Stimulated activated naive B cell treated with anti-CD40 and anti-IgM and Interleukin-4, amounts not matched to agents 10 μg/mL and 1 μg/mL and 100 μg/mL, for 72 hours (primary cell): ENCODE measurements at regions not wholly inside any gene's neighbourhood (a gene's known extent, or its start where the extent isn't known, plus 50 kb on each side); places are given as distances from the start of the nearest gene placed in this dataset.
A peak's percentile ranks its signal among the peaks of the same experiment; 100 is the strongest.

Experiments
- ATAC-seq, 2 donors: fragments of 150-1000 bp; cut with Tn5 transposase; replicated peaks; 2 replicates each; pipeline ENCODE4 v1.10.0; 2021; ENCODE audit warnings: moderate library complexity in 1 of 2
- DNase-seq: peaks from one replicate; pipeline ENCODE4 v3.0.0; 2021
- H3K27ac Mint-ChIP-seq: one replicate; pipeline ENCODE4 v1.8.0; 2022; ENCODE audit warnings: mild to moderate bottlenecking, mixed read lengths
- H3K27me3 Mint-ChIP-seq, 2 donors: one replicate each; pipeline ENCODE4 v1.8.0; 2022; ENCODE audit warnings: mixed read lengths in 2 of 2
- H3K36me3 Mint-ChIP-seq, 2 donors: one replicate each; pipeline ENCODE4 v1.8.0; 2022; ENCODE audit warnings: mixed read lengths in 2 of 2, mild to moderate bottlenecking in 1 of 2
- H3K4me1 Mint-ChIP-seq, 2 donors: one replicate each; pipeline ENCODE4 v1.8.0; 2022; ENCODE audit warnings: mixed read lengths in 2 of 2, mild to moderate bottlenecking in 1 of 2
- H3K4me3 Mint-ChIP-seq, 2 donors: one replicate each; pipeline ENCODE4 v1.8.0; 2022; ENCODE audit warnings: mild to moderate bottlenecking in 2 of 2, mixed read lengths in 2 of 2, moderate library complexity in 1 of 2
- H3K9me3 Mint-ChIP-seq, 2 donors: one replicate each; pipeline ENCODE4 v1.8.0; 2022; ENCODE audit warnings: mixed read lengths in 2 of 2, mild to moderate bottlenecking in 1 of 2

- H3K36me3 Mint-ChIP-seq = no peaks in the 10 kb centered on the region
- no peak for DNase-seq
- H3K4me1 Mint-ChIP-seq = peaks cover 2 to 9% of the 10 kb centered on the region in 2 donors
- no peaks in the 10 kb centered on the region for H3K9me3 Mint-ChIP-seq
- no peak overlapping the region for H3K27ac Mint-ChIP-seq
- no peaks in the 10 kb centered on the region for H3K27me3 Mint-ChIP-seq
- H3K4me3 Mint-ChIP-seq = no peak overlapping the region
- ATAC-seq = no peak
Measured at GRCh38 chr2:147366279-147366678, 478.6 kb upstream of the ACVR2A start.

GRCh38 chr2:147365622-147366021 is 479.2 kb upstream of the ACVR2A start:
- H3K36me3 Mint-ChIP-seq = no peaks in the 10 kb centered on the region
- no peaks in the 10 kb centered on the region for H3K27me3 Mint-ChIP-seq
- H3K4me1 Mint-ChIP-seq = peaks cover 2 to 9% of the 10 kb centered on the region in 2 donors
- ATAC-seq (no peak), DNase-seq (no peak)
- H3K27ac Mint-ChIP-seq = no peak overlapping the region
- H3K9me3 Mint-ChIP-seq = no peaks in the 10 kb centered on the region
- no peak overlapping the region for H3K4me3 Mint-ChIP-seq

GRCh38 chr2:147364597-147364996 is 480.2 kb upstream of the ACVR2A start:
- Mint-ChIP-seq H3K4me1 (peaks cover 2 to 9% of the 10 kb centered on the region in 2 donors), H3K27ac (no peak overlapping the region)
- peak; percentile 21 to 23 for ATAC-seq

GRCh38 chr2:147363181-147363580 is 481.6 kb upstream of the ACVR2A start:
- Mint-ChIP-seq H3K4me1 (peaks cover 2 to 9% of the 10 kb centered on the region in 2 donors), H3K27me3 (no peaks in the 10 kb centered on the region), H3K4me3 (no peak overlapping the region), H3K9me3 (peaks cover 0 to 2% of the 10 kb centered on the region in 2 donors), H3K36me3 (no peaks in the 10 kb centered on the region), H3K27ac (no peak overlapping the region)
- ATAC-seq = no peak
- no peak for DNase-seq

More at GRCh38 chr2:147364597-147364996, 480.2 kb upstream of the ACVR2A start:
- Mint-ChIP-seq H3K9me3 (peaks cover 0 to 2% of the 10 kb centered on the region in 2 donors), H3K36me3 (no peaks in the 10 kb centered on the region), H3K4me3 (no peak overlapping the region), H3K27me3 (no peaks in the 10 kb centered on the region)
- no peak for DNase-seq

DNA sequence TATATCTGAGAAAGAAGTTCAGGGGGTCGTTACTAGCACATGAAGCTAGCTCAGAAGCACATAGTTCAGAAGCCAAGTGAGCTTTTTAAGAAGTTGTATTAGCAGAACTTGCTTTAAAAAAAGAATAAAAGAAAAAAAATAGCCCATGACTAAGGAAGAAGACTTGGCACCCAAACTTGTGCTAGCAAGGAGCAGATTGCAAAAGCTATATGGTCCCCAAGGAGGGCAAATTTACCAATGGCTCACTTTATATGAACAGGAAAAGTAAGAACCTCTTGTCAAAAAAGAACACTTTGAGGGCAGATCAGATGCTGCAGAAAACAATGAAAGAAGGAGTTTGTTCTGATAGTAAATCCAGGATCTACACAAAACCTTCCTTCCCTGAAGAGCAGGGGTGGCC is 486.5 kb upstream of the ACVR2A start:
- Mint-ChIP-seq H3K27ac (no peak overlapping the region), H3K36me3 (no peaks in the 10 kb centered on the region), H3K4me3 (no peak overlapping the region), H3K4me1 (no peaks in the 10 kb centered on the region), H3K27me3 (no peaks in the 10 kb centered on the region), H3K9me3 (peaks cover 0 to 2% of the 10 kb centered on the region in 2 donors)
- ATAC-seq (no peak), DNase-seq (no peak)

- ATAC-seq = no peak
- H3K36me3 Mint-ChIP-seq = no peaks in the 10 kb centered on the region
- H3K4me1 Mint-ChIP-seq = no peaks in the 10 kb centered on the region
- H3K9me3 Mint-ChIP-seq = peaks cover 0 to 2% of the 10 kb centered on the region in 2 donors
- H3K27me3 Mint-ChIP-seq = no peaks in the 10 kb centered on the region
- no peak for DNase-seq
- H3K27ac Mint-ChIP-seq = no peak overlapping the region
- no peak overlapping the region for H3K4me3 Mint-ChIP-seq
Measured at GRCh38 chr2:147356157-147356556, 488.7 kb upstream of the ACVR2A start.

DNA sequence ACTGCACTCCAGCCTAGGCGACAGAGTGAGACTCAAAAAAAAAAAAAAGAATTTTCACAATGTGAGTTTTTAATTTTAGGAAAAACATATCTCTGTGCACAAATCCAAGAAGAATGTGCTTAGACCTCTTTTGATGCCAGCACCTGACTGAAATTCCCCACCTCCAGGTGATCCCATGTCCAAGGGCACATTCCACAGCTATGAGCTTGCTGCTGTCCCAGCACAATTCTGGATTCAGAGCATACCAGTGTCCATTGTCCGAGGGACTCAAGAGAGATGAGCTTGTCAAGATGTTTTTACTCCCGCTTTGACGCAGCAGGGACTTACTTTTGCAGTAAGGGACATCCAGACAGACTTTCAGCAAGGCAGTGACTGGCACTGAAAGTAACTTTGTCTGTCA is 489.1 kb upstream of the ACVR2A start:
- Mint-ChIP-seq H3K4me3 (no peak overlapping the region), H3K9me3 (peaks cover 0 to 2% of the 10 kb centered on the region in 2 donors), H3K36me3 (no peaks in the 10 kb centered on the region), H3K4me1 (no peaks in the 10 kb centered on the region), H3K27ac (no peak overlapping the region), H3K27me3 (no peaks in the 10 kb centered on the region)
- ATAC-seq (no peak), DNase-seq (no peak)

- DNase-seq = no peak
- no peak for ATAC-seq
- H3K27ac Mint-ChIP-seq = no peak overlapping the region
- H3K9me3 Mint-ChIP-seq = no peaks in the 10 kb centered on the region
- no peak overlapping the region for H3K4me3 Mint-ChIP-seq
- no peaks in the 10 kb centered on the region for H3K36me3 Mint-ChIP-seq
- H3K4me1 Mint-ChIP-seq = no peaks in the 10 kb centered on the region
- no peaks in the 10 kb centered on the region for H3K27me3 Mint-ChIP-seq
Measured at GRCh38 chr2:147353072-147353381, 491.8 kb upstream of the ACVR2A start.

- ATAC-seq (no peak), DNase-seq (no peak)
- Mint-ChIP-seq H3K27ac (no peak overlapping the region), H3K4me3 (no peak overlapping the region), H3K9me3 (no peaks in the 10 kb centered on the region), H3K27me3 (no peaks in the 10 kb centered on the region), H3K36me3 (no peaks in the 10 kb centered on the region), H3K4me1 (no peaks in the 10 kb centered on the region)
Measured at GRCh38 chr2:147352264-147353071, 492.4 kb upstream of the ACVR2A start.

- no peak for DNase-seq
- ATAC-seq = no peak
Measured at GRCh38 chr2:147351784-147352183, 493.0 kb upstream of the ACVR2A start.

DNA sequence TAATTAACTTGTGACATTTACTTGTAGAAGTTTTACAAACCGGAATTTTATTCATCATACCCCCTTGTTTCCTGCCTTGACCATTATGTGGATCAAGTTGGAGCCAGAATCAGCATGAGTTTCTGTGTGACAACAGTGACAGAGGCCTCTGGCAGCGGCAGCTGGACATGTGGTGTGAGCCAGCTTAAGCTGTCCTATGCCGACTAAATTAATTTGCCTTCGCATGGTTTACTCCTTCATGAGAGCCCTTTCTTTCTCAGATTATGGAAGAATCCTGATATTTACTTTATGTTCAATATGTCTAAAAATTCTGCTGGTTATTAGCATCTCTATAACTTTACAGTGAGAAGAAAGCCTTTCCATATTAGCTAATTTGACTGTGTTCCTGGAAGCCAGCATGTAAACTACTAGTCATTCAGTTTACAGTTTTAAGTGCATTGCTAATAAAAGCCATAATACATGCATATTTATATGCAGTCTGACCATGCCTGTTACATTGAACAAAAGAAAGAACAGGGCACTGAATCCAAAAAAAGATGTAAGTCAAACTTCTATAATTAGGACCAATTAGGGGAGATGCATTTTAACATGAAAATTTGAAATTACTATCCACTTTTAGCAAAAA is 495.8 kb upstream of the ACVR2A start:
- Mint-ChIP-seq H3K9me3 (peaks cover 8% of the 10 kb centered on the region in 2 donors), H3K27ac (no peak overlapping the region), H3K27me3 (no peaks in the 10 kb centered on the region), H3K4me3 (no peak overlapping the region), H3K4me1 (no peaks in the 10 kb centered on the region), H3K36me3 (no peaks in the 10 kb centered on the region)
- ATAC-seq = no peak
- DNase-seq = no peak

More at GRCh38 chr2:147351784-147352183, 493.0 kb upstream of the ACVR2A start:
- no peak overlapping the region for H3K27ac Mint-ChIP-seq
- no peaks in the 10 kb centered on the region for H3K4me1 Mint-ChIP-seq
- H3K9me3 Mint-ChIP-seq = no peaks in the 10 kb centered on the region
- H3K4me3 Mint-ChIP-seq = no peak overlapping the region
- no peaks in the 10 kb centered on the region for H3K36me3 Mint-ChIP-seq
- H3K27me3 Mint-ChIP-seq = no peaks in the 10 kb centered on the region

DNA sequence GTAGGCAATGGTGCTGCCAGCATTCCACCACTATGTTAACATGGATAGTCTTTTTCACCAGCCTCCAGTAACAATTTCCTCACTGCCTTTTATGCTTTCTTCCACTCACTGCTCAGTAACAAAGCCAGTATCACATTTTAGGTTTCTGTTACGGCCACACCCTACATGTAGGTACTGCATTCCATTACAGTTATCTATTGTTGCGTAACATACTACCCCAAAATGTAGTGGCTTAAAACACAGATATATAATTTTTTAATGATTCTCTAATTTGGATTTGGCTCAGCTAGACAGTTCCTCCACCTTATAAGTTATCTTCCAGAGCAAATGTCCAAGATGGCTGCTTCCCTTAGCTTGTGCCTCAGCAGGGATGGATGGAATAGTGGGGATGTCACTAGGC is 498.7 kb upstream of the ACVR2A start:
- H3K4me1 Mint-ChIP-seq = no peaks in the 10 kb centered on the region
- no peak overlapping the region for H3K4me3 Mint-ChIP-seq
- DNase-seq (no peak), ATAC-seq (no peak)
- H3K36me3 Mint-ChIP-seq = no peaks in the 10 kb centered on the region
- no peak overlapping the region for H3K27ac Mint-ChIP-seq
- H3K27me3 Mint-ChIP-seq = no peaks in the 10 kb centered on the region
- peaks cover 8 to 11% of the 10 kb centered on the region in 2 donors for H3K9me3 Mint-ChIP-seq

GRCh38 chr2:147345246-147345645 is 499.6 kb upstream of the ACVR2A start:
- Mint-ChIP-seq H3K4me1 (no peaks in the 10 kb centered on the region), H3K4me3 (no peak overlapping the region), H3K27ac (no peak overlapping the region), H3K9me3 (peaks cover 8 to 11% of the 10 kb centered on the region in 2 donors), H3K36me3 (no peaks in the 10 kb centered on the region), H3K27me3 (no peaks in the 10 kb centered on the region)
- DNase-seq (no peak), ATAC-seq (no peak)

GRCh38 chr2:147342329-147342728 is 502.5 kb upstream of the ACVR2A start:
- DNase-seq = no peak
- H3K9me3 Mint-ChIP-seq = peaks cover 8 to 11% of the 10 kb centered on the region in 2 donors

GRCh38 chr2:147331790-147332419 is 512.9 kb upstream of the ACVR2A start:
- DNase-seq = no peak
- H3K27ac Mint-ChIP-seq = no peak overlapping the region
- no peak for ATAC-seq
- no peaks in the 10 kb centered on the region for H3K36me3 Mint-ChIP-seq
- peaks cover 0 to 3% of the 10 kb centered on the region in 2 donors for H3K9me3 Mint-ChIP-seq
- H3K4me3 Mint-ChIP-seq = no peak overlapping the region
- H3K4me1 Mint-ChIP-seq = peaks cover 0 to 5% of the 10 kb centered on the region in 2 donors
- no peaks in the 10 kb centered on the region for H3K27me3 Mint-ChIP-seq

More at GRCh38 chr2:147342329-147342728, 502.5 kb upstream of the ACVR2A start:
- no peak overlapping the region for H3K27ac Mint-ChIP-seq
- H3K27me3 Mint-ChIP-seq = no peaks in the 10 kb centered on the region
- H3K36me3 Mint-ChIP-seq = no peaks in the 10 kb centered on the region
- H3K4me1 Mint-ChIP-seq = no peaks in the 10 kb centered on the region
- H3K4me3 Mint-ChIP-seq = no peak overlapping the region
- ATAC-seq = no peak
